Fibroblast of skin of abdomen (primary cell): ENCODE measurements at regions not wholly inside any gene's neighbourhood (a gene's known extent, or its start where the extent isn't known, plus 50 kb on each side); places are given as distances from the start of the nearest gene placed in this dataset.
"Not testable (repeated sequence)": the region's sequence is repeated elsewhere in the genome, so short reads cannot be mapped to it uniquely, and the experiment has no call there.

Experiments used
- DNase-seq: peaks from one replicate; pipeline ENCODE4 v3.0.0-alpha.2; 2013

DNA sequence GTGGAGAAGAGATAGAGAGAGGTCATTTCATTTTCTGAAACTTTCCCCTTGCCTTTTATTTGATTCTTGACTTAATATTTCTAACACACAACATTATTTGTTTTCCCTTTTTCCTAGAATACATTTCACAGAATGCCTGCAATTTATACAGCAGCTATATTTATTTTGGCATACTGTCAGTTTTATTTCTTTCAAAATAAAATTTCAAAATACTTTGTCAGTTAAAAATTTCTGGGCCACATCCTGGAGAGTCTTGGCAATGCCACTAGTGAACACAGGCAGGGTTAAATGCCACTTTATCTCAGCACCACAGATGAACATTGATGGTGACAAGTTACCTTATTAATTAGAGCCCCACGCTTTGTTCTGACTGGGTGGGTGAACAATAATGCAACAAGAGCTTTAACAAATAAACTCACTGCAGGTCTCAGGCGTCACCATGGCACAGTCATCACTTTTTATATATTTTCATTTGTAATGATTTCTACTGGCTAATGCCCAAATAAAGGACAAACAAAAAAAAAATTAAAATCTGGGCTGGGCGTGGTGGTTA lies 494.0 kb downstream of the KIF20B start:
- DNase-seq = no peak

DNA sequence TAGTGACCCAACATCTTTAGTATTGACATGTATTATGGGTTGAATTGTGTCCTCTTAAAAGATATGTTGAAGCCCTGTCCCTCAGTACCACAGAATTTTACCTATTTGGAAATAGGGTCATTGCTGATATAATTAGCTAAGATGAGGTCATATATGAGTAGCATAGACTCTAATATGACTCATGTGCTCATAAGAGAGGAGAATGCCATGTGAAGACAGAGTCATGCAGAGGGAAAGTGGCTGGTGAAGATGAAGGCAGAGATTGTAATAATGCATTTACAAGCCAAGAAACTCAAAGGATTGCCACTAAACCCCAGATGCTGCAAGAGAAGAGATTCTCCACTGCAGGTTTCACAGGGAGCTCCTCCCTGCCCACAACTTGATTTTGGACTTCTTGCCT lies 496.4 kb downstream of the KIF20B start:
- DNase-seq = peak; percentile 69

DNA sequence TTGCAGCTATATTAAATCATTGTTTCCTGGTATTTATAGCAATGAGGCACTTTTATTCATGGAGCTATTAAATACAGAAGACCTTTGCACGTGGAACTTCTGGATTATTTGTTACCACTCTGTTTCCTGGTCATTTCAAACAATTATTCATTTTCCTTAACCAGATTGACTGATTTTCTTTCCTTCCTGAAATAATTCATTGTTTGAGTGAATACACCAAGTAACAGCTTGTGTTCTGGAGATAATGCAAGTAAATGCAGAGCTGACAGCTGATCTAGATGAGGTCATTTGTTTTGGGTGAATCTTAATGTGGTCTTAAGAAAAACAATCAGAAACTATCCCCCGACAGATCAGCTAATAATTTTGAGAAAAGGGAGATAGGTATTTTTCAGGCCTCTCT lies 497.7 kb downstream of the KIF20B start:
- no peak for DNase-seq

DNA sequence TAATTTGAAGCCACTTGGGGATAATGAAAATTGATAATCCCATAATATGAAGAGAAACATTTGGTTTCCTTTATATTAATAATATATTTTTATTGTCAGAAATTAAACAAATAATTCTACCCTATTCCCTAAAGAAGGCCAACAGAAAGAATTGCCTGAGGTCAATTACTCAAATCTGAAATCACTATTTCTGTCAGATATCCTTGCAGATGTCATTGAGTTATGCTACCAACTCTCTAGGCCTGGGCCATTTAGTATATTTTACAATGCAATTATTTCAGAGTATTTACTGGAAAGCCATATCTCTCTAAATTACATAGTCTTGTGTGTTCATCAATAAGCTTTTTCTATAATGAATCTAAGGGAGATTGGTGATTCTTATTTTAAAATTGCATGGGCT lies 498.1 kb downstream of the KIF20B start:
- DNase-seq = no peak

DNA sequence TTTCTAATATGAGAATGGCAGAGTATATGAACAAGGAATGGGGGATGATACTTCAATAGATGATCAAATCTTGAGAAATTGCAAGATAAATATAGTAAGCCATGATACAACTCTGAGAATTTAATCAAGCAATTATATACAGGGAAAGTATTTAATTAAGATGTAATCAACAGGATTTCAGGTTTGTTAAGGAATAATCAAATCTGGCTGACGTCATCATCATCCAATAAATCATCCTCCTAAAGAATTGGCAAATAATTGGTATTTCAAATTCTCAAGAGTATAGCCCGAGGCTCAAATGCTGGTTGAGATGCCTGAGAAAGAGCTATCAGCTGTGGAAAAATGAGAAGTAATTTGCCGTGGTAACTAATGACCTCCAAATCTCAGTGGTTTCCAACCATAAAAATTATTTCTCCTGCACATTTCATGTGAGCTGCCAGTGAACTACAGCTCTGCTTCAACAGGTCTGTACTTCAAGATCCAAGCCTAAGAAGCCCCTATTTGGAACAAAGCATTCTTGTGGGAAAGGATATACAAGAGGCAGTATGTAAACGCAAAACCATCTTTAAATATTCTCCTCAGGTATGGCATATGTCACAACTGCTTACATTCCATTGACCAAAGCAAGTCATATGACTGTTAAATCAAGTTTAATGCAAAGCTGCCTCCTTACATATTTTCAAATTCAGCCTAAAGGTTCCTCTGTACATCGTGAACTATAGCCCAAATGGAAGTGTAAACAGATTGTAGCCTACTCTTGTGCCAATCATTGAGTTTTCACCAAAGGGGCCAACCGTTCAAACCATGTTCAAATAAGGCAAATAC lies 503.0 kb downstream of the KIF20B start:
- peak; percentile 59 for DNase-seq

DNA sequence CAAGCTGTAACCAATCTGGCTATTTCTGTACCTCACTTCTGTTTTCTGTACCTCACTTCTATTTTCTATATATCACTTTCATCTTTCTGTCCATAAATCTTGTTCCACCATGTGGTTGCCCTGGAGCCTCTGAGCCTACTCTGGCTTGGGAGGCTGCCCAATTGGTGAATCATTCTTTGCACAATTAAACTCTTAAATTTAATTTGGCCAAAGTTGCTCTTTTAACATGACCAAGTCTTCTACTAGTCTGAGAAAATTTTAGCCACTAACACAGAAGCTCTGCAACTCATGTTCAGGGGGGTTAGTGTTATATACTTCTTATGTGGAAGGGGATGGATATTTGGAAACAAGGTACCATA lies 503.5 kb downstream of the KIF20B start:
- peak; percentile 86 for DNase-seq

DNA sequence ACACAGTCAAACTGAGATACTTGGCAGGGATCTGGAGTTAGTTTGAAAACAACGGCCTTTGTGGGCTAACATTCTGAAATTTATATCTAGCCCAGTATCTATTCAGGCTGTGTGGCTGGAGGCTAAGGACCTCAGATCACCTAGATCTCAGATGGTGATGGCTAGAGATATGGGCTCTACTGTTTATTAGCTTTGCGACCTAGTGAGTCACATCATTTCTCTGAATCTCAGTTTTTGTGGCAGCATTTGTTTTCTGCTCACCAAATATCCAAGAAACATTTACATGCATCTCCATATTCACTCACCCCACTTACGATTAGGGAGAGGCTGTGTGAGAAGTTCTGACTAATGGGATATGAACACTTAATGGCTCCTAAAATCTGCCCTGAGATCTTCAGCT lies 503.9 kb downstream of the KIF20B start:
- no peak for DNase-seq

DNA sequence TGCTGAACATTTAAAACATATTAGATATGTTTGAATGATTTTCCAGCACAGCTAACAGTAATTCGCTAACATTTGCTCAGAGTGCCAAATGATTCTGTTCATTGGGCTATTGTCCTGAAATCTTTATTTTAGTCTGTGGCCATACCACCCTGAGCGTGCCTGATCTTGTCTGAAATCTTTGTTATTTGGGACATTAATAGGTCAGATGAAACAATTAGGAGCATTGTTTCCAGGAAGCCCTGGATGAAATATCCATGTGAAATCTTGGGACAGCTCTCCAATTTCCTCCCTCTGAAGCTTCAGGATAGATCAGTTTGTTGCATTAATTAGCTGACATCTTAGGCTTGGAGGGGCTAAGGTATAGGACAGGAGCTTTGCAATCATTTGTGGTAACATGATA lies 512.0 kb downstream of the KIF20B start:
- DNase-seq = no peak

DNA sequence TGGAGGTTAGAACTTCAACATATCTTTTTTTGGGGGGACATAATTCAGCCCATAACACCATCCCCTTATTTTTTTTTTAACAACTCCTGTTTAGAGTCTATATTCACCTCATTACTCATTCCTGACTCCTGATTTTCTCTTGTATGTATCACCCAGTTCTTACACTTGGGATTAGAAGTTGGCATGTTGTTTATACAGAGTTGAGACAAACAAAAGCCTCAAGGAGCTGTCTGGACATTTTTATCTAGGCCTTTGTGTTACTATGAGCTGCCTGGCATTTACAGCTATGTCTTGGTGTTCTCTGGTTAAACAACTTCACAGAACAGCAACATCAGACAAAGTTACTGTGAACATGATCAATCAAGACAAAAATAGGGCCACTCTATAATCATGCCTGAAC lies 517.5 kb downstream of the KIF20B start:
- DNase-seq = no peak

DNA sequence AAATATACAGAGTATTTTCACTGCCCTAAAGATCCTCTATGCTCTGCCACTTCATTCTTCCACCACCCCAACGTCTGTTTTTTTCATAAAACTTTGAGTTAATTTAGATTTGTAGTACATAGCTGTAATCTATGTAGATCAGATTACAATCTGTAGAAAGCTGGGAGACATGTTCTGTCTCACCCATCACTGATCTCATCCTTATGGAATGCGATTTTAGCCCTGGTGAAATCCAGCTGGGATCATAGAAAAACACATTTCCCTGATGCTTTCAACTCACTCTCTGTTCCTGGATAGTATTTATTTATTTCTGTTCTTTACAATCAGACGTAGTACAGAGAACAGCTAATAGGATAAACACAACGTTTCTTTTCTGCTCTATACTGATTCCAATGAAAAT lies 521.0 kb downstream of the KIF20B start:
- peak; percentile 92 for DNase-seq

DNA sequence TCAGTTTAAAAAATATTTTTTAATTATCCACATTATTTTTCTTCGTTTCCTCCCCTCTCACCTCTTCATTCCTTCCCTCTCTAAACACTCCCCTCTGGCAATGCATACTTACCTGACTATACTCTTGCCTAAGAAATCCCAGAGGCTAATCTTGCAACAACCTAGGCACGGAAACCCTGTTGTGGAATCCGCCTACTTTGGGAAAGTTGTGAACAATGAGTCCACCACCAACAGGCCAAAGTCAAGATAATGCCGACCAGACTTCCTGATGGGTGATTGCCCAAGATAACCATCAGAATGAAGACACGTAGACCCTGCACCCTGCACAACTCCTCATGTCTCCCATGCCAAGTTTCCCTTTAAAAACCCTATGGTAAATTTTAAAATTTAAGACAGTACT lies 521.5 kb downstream of the KIF20B start:
- no peak for DNase-seq

DNA sequence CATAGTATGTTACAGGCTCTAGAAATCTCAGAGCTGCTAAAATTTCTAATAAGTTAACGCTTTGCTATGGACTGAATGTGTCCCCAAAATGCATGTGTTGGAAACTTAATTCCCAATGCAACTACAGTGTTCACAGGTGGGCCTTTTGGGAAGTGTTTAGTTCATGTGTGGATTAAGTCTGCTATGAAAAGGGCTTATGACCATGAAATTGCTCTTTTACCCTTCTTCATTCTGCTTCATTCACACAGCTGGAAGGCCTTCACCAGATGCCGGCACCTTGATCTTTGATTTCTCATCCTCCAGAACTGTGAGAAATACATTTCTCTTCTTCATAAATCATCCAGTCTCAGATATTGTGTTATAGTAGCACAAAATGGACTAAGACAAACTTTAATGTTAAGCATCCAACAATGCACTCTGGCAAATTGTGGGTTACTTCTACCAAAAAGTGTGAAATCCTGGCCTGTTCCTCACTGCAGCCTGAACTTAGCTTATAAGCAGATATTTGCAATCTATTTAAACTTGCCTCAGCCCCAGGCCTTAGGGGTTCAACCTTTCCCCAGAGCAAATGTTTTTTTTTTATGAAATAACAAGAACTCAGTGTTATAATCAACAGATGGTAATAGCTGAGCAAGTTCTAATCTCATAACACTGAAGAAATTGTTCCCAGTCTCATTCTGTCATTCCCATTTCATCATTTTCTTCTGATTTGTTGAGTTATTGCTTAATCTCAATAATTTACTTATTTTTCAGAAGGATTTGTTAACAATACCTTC lies 523.6 kb downstream of the KIF20B start:
- no peak for DNase-seq

DNA sequence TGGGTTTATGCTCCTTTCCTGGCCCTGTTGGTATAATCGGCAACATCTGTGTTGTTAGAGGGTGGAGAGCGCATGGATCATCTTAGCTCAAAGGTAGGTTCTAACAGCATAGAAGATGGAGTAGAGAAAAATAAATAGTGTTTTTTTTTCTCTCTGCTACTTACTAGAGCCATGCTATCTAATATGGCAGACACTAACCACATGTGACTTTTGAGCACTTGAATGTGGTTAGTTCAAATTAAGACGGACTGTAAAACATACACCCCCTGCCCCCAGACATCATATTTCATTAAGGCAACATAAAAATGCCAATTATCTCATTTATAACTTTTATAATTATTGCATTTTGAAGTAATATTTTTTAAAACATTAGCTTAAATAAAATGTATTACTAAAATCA lies 525.1 kb downstream of the KIF20B start:
- DNase-seq = no peak

DNA sequence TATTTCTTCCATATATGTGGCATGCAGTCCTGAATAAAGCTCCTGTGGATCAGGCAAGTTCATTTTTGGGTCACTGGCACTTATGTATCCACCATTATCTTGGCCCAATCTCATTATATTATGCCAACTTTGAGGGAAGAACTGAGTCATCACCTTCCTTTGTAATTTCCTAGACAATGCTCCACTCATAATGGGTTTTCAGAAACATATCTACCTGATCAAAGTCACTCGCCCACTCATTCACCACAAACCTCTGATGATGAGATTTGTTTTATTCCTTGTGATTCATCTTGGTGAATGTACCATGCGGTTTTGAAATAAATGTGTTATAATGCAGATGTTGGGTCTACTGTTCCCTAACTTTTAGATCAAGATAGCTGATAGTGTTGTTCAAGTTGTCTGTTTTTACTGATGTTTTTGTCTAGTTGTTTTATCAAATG lies 525.8 kb downstream of the KIF20B start:
- peak; percentile 91 for DNase-seq

DNA sequence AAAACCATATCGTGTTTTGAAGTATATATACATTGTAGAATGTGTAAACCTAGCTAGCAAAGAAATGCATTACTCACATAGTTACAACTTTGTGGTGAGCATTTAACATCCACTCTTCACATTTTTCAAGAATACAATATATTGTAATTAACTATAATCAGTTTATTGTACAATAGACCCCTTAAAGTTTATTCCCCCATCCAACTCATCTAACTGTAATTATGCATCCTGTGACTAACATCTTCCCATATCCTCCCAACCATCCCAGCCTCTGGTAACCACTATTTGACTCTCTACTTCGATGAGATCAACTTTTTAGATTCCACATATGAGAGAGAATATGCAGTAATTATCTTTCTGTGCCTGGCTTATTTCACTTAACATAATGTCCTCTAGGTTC lies 526.4 kb downstream of the KIF20B start:
- DNase-seq = peak; percentile 58

DNA sequence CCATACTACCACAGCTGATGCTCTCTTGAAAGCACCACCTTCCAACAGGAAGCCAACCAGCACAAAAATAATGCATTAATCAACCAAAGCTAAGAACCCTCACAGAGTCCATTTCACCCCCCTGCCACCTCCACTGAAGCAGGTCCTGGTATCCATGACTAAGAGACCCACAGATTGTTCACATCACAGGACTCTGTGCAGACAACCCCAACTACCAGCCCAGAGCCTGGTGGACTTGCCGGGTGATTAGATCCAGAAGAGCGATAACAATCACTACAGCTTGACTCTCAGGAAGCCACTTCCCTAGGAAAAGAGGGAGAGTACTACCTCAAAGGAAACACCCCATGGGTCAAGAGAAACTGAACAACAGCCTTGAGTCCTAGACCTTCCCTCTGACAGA lies 528.1 kb downstream of the KIF20B start:
- no peak for DNase-seq

DNA sequence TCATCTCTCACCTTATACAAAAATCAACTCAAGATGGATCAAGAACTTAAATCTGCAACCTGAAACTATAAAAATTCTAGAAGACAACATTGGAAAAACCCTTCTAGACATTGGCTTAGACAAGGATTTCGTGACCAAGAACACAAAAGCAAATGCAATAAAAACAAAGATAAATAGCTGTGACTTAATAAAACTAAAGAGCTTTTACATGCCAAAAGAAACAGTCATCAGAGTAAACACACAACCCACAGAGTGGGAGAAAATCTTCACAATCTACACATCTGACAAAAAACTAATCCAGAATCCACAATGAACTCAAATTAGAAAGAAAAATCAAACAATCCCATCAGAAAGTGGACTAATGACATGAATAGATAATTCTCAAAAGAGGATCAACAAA lies 532.4 kb downstream of the KIF20B start:
- not testable (repeated sequence) for DNase-seq

DNA sequence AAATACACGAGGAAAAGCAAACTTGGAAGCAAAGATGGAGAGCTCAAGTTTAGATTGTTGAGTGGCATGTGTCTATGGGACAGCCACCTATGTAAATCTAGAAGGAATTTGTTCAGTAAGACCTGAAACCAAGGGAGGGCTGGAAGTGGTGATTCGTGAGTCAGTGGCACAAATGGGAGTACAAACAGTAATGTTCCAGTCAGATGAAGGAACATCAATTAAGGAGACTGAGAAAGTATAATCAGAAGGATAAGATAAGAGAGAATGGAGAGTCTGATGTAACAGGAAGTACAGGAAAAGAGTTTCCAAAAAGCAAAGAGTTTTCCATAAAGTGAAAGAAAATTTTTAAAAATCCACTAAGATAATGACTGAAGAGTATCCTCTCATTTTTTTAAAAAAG lies 544.2 kb downstream of the KIF20B start:
- no peak for DNase-seq

DNA sequence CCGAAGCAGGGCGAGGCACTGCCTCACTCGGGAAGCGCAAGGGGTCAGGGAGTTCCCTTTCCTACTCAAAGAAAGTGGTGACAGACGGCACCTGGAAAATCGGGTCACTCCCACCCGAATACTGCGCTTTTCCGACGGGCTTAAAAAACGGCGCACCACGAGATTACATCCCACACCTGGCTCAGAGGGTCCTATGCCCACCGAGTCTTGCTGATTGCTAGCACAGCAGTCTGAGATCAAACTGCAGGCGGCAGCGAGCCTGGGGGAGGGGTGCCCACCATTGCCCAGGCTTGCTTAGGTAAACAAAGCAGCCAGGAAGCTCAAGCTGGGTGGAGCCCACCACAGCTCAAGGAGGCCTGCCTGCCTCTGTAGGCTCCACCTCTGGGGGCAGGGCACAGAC lies 549.4 kb downstream of the KIF20B start:
- DNase-seq = not testable (repeated sequence)

DNA sequence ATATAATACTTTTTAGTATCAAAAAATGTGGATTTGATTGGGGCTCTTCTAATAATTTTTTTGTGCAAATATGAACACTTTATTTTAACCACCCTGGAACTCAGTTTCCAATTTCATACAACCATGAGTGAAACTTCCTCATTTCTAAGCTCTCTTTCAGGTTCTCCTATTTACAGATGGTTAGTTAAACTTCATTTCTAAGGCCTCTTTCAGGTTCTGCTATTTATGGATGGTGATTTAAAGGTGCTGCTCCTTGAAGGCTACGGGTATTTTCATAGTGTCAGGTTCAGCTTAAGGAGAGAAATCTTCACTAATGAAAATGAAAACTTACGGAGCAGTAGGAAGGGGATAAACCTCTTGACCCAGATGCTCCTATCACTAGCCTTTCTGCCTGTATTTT lies 568.3 kb downstream of the KIF20B start:
- no peak for DNase-seq

DNA sequence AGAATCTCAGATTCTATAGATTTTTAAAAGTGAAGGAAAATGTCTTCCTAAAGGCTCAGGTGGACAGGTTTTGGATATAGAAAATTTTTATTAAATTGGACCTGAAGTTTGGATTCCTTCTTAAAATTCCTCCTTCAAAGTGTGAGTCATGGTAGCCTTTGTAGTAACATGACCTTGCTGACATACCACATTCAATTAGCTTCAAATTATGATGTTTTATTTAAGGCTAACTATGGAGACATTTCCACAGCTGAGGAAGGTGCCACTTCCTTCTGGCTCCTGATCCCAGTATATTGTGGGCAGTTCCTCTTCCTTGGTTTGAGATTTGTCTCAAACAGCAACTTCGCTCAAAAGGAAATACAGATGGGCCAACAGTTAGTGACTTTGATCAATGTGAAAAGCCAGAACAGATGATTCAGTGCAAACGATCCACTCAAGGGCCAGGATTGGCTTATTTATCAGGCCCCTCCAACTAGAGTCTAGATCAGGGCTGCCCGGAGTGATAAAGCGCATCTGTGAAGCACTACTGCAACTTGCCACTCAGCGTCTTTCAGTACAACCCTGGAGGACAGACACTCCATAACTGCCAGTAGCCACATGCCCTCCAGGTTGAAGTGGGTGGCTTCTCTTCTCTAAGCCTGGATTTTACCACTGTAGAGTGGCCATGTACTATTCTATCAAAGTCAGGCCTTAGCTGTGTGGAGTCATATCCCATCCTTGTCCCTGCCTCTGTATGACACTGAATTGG lies 573.5 kb downstream of the KIF20B start:
- DNase-seq = peak; percentile 9

DNA sequence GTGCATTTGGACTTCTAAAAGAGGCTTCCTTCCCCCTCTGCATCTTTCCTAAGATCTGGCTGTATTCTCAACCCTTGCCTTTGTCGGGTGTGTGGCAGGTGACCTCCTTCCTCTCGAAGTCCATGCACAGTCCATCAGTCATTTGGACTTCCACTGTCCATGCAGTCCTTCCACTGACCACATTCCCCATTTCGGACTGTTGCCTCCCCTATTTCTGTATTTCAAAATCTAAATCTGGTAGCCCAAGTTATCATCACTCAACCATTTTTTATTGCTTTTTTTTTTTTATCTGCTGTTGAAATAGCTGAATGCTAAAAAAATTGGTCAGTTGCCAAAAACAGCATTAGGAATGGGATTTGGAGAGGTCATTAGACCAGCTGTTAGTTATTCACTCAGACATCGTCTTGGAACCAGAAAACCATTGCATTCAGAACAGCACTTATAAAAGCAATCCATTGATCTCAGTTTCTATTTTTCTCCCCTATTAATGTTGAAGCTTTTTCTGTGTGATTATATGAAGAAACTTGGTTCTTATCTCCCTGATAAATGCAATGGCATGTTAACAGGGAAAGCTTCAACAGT lies 575.6 kb downstream of the KIF20B start:
- peak; percentile 46 for DNase-seq

DNA sequence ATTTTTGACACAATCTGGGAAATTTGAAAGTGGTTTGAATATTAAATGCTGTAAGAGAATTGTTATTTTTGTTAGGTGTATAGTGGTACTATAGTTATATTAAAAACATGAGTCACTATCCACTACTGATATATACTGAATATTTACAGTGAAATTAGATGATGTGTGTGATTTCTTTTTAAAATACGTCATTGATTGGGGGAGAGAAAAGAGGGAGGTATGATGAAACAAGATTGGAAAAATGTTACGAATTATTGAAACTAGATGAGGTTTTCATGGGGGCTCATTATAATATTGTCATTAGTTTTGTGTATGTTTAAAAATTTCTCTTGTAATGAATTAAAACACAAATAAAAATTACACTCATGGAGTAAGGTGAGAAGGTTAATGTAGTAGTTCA lies 571.4 kb downstream of the HTR7 start:
- DNase-seq = no peak
